Left ventricle myocardium inferior (tissue), 1 donor: ENCODE measurements at regions not wholly inside any gene's neighbourhood (a gene's known extent, or its start where the extent isn't known, plus 50 kb on each side); places are given as distances from the start of the nearest gene placed in this dataset.

Experiments
- DNase-seq: peaks from one replicate; pipeline ENCODE4 v3.0.0-alpha.2; 2020
- H3K27ac ChIP-seq: fragments of 200-600 bp; replicated peaks from 2 replicates; pipeline ENCODE4 v1.8.0; 2021
- H3K27me3 ChIP-seq: fragments of 200-600 bp; 2 replicates; pipeline ENCODE4 v1.8.0; 2021; ENCODE audit warnings: low read depth
- H3K36me3 ChIP-seq: fragments of 200-600 bp; 2 replicates; pipeline ENCODE4 v1.8.0; 2021
- H3K4me1 ChIP-seq: fragments of 200-600 bp; 2 replicates; pipeline ENCODE4 v1.8.0; 2021
- H3K4me3 ChIP-seq: fragments of 200-600 bp; 2 replicates; pipeline ENCODE4 v1.8.0; 2021; ENCODE audit warnings: mild to moderate bottlenecking, moderate library complexity
- H3K9me3 ChIP-seq: fragments of 200-600 bp; replicated peaks from 2 replicates; pipeline ENCODE4 v1.8.0; 2021
- intact Hi-C: fragments of 100-400 bp; cut with micrococcal nuclease; formaldehyde crosslinking; loops from one replicate; pipeline ENCODE4 v1.11.0; 2022
- TF ChIP-seq, protein P1 (sequence below): fragments of 200-600 bp; IDR thresholded peaks from 2 replicates; pipeline ENCODE4 v1.8.0; 2021; ENCODE audit warnings: antibody characterized with exemption, mild to moderate bottlenecking, borderline replicate concordance
- donor health status: DM: no; HTN: yes; CAD: no; lungs with severe emphysema.

DNA sequence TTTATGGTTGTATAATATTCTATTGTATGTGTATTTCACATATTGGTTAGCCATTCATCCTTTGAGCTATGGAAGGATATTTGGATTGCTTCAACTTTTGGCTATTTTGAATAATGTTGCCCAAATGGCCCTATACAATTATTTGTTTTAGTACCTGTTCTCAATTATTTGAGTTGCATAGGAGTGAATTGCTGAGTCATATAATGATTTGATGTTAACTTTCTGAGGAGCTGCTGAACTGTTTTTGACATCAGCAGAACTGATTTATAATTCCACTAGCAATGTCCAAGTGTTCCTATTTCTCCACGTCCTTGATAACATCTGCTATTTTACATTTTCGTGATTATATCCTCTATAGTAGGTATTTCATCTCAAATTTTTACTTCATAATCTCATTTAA, 839.9 kb downstream of the KCNT2 start:
- H3K9me3 ChIP-seq = peaks cover 5% of the 10 kb centered on the region
- H3K27ac ChIP-seq = no peak overlapping the region
- DNase-seq = no peak
- no peaks in the 10 kb centered on the region for H3K4me1 ChIP-seq
- TF ChIP-seq, protein P1, sequence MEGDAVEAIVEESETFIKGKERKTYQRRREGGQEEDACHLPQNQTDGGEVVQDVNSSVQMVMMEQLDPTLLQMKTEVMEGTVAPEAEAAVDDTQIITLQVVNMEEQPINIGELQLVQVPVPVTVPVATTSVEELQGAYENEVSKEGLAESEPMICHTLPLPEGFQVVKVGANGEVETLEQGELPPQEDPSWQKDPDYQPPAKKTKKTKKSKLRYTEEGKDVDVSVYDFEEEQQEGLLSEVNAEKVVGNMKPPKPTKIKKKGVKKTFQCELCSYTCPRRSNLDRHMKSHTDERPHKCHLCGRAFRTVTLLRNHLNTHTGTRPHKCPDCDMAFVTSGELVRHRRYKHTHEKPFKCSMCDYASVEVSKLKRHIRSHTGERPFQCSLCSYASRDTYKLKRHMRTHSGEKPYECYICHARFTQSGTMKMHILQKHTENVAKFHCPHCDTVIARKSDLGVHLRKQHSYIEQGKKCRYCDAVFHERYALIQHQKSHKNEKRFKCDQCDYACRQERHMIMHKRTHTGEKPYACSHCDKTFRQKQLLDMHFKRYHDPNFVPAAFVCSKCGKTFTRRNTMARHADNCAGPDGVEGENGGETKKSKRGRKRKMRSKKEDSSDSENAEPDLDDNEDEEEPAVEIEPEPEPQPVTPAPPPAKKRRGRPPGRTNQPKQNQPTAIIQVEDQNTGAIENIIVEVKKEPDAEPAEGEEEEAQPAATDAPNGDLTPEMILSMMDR = no peak
- no peak overlapping the region for H3K4me3 ChIP-seq
- no peaks in the 10 kb centered on the region for H3K36me3 ChIP-seq
- H3K27me3 ChIP-seq = no peaks in the 10 kb centered on the region
- intact Hi-C loops = no loop called here

DNA sequence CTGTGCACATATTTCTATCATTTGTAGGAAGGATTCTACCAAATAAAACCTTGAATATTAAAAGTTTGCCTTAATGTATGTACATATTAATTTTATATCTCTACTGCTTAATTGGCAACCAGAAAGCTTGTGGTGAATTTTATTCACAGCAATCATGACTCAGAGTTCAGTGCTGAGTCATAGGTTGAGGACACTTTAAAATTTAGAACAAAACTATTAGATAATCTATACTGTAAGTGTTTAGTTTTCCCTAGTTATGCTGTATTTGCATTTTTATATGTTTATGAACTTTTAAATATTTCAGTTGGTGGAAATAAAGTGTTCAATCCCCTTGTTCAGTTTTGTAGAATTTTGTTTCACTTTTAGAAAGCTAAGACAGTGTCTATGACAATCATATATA, 841.5 kb downstream of the KCNT2 start:
- Histone ChIP-seq H3K4me3 (no peak overlapping the region), H3K27ac (no peak overlapping the region), H3K36me3 (no peaks in the 10 kb centered on the region), H3K27me3 (no peaks in the 10 kb centered on the region), H3K9me3 (peaks cover 5% of the 10 kb centered on the region), H3K4me1 (no peaks in the 10 kb centered on the region)
- intact Hi-C loops = no loop called here
- DNase-seq = no peak
- TF ChIP-seq, protein P1 = no peak

DNA sequence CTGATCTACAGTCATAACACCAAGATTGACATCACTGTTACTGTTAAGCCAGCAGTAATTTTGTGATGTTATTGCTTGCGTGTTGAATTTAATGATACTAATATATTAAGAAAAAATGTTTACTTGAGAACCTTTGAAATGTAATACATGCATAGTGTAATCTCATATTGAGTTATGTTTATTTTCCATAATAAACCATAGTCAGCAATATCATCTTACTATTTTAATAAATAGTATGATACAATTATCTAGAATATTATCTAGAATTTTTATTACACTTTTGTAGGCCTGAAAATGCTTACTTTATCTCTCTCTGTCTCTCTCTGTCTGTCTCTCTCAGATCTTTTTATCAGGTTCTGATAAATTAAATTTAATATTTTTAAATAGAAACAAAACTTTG, 843.1 kb downstream of the KCNT2 start:
- Histone ChIP-seq H3K4me1 (no peaks in the 10 kb centered on the region), H3K4me3 (no peak overlapping the region), H3K27me3 (no peaks in the 10 kb centered on the region), H3K36me3 (no peaks in the 10 kb centered on the region), H3K9me3 (peaks cover 5% of the 10 kb centered on the region), H3K27ac (no peak overlapping the region)
- intact Hi-C loops = no loop called here
- TF ChIP-seq, protein P1 = no peak
- DNase-seq = no peak

DNA sequence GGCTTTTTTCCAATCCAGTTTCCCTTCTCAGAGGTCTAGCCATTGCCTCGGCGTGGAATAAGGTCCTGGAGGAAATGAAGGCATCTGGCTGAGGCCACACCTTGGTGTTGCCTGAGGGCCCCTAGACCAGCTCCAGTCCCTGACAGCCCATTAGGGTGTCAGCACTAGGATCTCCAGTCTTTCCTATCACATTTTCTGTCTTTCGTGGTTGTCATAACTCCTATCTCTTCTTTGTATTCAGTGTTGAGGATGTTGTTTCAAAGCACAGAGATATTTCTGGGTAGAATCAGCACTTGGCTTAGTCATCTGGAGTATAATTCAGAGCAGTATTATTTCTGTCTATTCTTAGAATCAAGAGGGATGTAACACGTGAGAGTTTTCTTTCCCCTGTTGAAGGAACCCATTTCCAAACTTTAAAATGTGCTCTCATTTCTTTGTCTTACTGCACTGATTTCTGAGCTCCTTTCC, 844.3 kb downstream of the KCNT2 start:
- TF ChIP-seq, protein P1 = no peak
- Histone ChIP-seq H3K9me3 (peaks cover 5% of the 10 kb centered on the region), H3K27ac (no peak overlapping the region), H3K27me3 (no peaks in the 10 kb centered on the region), H3K4me1 (no peaks in the 10 kb centered on the region), H3K36me3 (no peaks in the 10 kb centered on the region), H3K4me3 (no peak overlapping the region)
- DNase-seq = no peak
- intact Hi-C loops = no loop called here

DNA sequence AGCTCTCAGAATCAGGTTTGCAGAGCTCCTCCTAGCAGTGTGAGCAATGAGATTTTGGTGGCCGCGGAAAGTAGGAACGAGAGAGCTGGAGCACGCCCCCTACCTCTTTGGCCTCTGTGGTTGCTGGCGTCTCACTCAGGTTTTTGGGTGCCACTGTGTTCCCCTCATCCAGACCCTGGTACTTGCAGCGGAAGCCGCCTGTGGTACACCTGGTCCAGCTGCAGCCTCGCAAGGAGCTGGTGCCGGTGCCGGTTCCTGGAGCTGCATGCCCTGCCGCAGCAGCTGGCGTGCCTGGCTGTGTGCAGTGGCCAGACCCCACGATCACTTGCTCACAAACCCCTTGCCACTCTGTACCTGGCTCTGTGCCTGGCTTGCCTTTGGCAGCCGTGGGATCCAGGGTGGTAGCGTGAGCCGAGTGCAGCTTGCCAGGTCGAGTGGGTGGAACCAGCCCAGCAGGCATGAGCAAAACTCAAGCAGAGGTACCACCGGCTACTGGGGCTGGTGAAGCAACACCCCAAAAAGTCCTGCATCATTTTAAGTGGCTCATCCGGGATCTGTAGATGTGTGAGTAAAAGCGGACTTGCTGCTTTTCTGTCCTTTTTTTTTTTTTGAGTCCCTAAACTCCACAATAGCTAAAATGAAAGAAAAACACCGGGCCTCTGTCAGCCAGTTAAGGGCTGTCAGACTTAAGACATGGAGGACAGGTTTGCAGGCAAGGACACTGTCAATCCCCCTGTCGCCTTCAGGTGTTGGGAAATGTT, 844.9 kb downstream of the KCNT2 start:
- Histone ChIP-seq H3K4me1 (no peaks in the 10 kb centered on the region), H3K27ac (no peak overlapping the region), H3K4me3 (no peak overlapping the region), H3K9me3 (peaks cover 5% of the 10 kb centered on the region), H3K27me3 (no peaks in the 10 kb centered on the region), H3K36me3 (no peaks in the 10 kb centered on the region)
- TF ChIP-seq, protein P1 = no peak
- intact Hi-C loops = no loop called here
- DNase-seq = no peak
